Tibial artery (tissue), 4 donors: ENCODE measurements at regions not wholly inside any gene's neighbourhood (a gene's known extent, or its start where the extent isn't known, plus 50 kb on each side); places are given as distances from the start of the nearest gene placed in this dataset.

Experiments used
- DNase-seq, 2 donors: peaks; one replicate each; pipeline ENCODE4 v3.0.0-alpha.2; 2019
- H3K27ac ChIP-seq, 2 donors: fragments of 200-600 bp; sonication (generic) in 1 of 2; 1 replicate in 1 of 2; 2 replicates in 1 of 2; pipeline ENCODE4 v1.5.1; 2018 to 2019; ENCODE audit warnings: mild to moderate bottlenecking in 1 of 2
- H3K27me3 ChIP-seq, 2 donors: fragments of 200-600 bp; sonication (generic) in 1 of 2; one replicate each; pipeline versions ENCODE4 v1.5.1 to v1.6.0; 2016 to 2019
- H3K36me3 ChIP-seq, 3 donors: fragments of 200-600 bp; sonication (generic) in 2 of 3; one replicate each; pipeline ENCODE4 v1.5.1; 2016 to 2019; ENCODE audit warnings: mild to moderate bottlenecking in 2 of 3
- H3K4me1 ChIP-seq, 4 donors: fragments of 200-600 bp; sonication (generic) in 2 of 4; 1 replicate in 3 of 4; 2 replicates in 1 of 4; pipeline ENCODE4 v1.5.1; 2016 to 2019
- H3K4me3 ChIP-seq, 2 donors: fragments of 200-600 bp; sonication (generic) in 1 of 2; 1 replicate in 1 of 2; 2 replicates in 1 of 2; pipeline ENCODE4 v1.5.1; 2018 to 2019; ENCODE audit warnings: mild to moderate bottlenecking in 2 of 2
- H3K9me3 ChIP-seq, 3 donors: fragments of 200-600 bp; sonication (generic) in 1 of 3; one replicate each; pipeline ENCODE4 v1.5.1; 2016 to 2019
- intact Hi-C: fragments of 100-400 bp; cut with DNase I; formaldehyde crosslinking; loops from one replicate; pipeline ENCODE4 v1.15.0; 2023; ENCODE audit warnings: low total_unique reads
- TF ChIP-seq, protein P1 (sequence below), 2 experiments: fragments of 200-600 bp in 1 of 2; fragments of 450-650 bp in 1 of 2; IDR thresholded peaks; one replicate each; pipeline ENCODE4 v1.5.1; 2017 to 2019; ENCODE audit warnings: antibody characterized with exemption in 2 of 2, mild to moderate bottlenecking in 1 of 2, moderate library complexity in 1 of 2

DNA sequence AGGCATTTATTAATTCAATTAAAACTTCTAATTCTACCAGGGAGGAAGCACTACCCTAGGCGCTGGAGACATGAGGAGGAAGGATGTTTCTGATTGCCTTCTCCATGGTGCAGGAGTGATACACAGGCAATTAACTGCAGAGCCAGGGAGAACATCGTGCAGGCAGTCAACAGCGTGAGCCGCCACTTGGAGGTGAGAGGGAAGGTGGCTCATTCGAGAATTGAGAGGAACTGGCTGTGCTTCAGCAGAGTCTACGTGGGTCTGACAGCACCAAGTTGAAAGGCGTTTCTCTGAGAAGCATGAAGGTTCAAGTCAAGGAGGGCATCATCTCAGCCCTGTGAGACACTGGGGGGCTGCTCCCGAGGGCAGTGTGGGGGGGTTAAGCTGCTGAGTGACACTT is 388.7 kb upstream of the MYT1L start:
- TF ChIP-seq, protein P1, sequence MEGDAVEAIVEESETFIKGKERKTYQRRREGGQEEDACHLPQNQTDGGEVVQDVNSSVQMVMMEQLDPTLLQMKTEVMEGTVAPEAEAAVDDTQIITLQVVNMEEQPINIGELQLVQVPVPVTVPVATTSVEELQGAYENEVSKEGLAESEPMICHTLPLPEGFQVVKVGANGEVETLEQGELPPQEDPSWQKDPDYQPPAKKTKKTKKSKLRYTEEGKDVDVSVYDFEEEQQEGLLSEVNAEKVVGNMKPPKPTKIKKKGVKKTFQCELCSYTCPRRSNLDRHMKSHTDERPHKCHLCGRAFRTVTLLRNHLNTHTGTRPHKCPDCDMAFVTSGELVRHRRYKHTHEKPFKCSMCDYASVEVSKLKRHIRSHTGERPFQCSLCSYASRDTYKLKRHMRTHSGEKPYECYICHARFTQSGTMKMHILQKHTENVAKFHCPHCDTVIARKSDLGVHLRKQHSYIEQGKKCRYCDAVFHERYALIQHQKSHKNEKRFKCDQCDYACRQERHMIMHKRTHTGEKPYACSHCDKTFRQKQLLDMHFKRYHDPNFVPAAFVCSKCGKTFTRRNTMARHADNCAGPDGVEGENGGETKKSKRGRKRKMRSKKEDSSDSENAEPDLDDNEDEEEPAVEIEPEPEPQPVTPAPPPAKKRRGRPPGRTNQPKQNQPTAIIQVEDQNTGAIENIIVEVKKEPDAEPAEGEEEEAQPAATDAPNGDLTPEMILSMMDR (IDR thresholded peaks at IDR 0.05): no peak
- H3K4me1 ChIP-seq: no peaks in the 10 kb centered on the region
- no peak overlapping the region for H3K4me3 ChIP-seq
- intact Hi-C loops: no loop called here
- no peaks in the 10 kb centered on the region for H3K27me3 ChIP-seq
- no peaks in the 10 kb centered on the region for H3K36me3 ChIP-seq
- H3K9me3 ChIP-seq: no peaks in the 10 kb centered on the region
- H3K27ac ChIP-seq: no peak overlapping the region
- DNase-seq: no peak

GRCh38 chr2:2719015-2719414 is 387.9 kb upstream of the MYT1L start:
- H3K27ac ChIP-seq: no peak overlapping the region
- no peaks in the 10 kb centered on the region for H3K36me3 ChIP-seq
- H3K9me3 ChIP-seq: no peaks in the 10 kb centered on the region
- H3K27me3 ChIP-seq: no peaks in the 10 kb centered on the region
- no peaks in the 10 kb centered on the region for H3K4me1 ChIP-seq
- intact Hi-C loops: no loop called here
- TF ChIP-seq, protein P1 (IDR thresholded peaks at IDR 0.05): no peak
- no peak overlapping the region for H3K4me3 ChIP-seq
- no peak for DNase-seq

GRCh38 chr2:2717406-2717805 is 386.3 kb upstream of the MYT1L start:
- Histone ChIP-seq H3K9me3 (no peaks in the 10 kb centered on the region), H3K4me3 (no peak overlapping the region), H3K27ac (no peak overlapping the region), H3K4me1 (no peaks in the 10 kb centered on the region), H3K27me3 (no peaks in the 10 kb centered on the region), H3K36me3 (no peaks in the 10 kb centered on the region)
- DNase-seq: no peak
- TF ChIP-seq, protein P1 (IDR thresholded peaks at IDR 0.05): no peak
- intact Hi-C loops: no loop called here

- TF ChIP-seq, protein P1 (IDR thresholded peaks at IDR 0.05): no peak
- intact Hi-C loops: no loop called here
- DNase-seq: no peak
Measured at GRCh38 chr2:2716771-2717170, 385.7 kb upstream of the MYT1L start.

GRCh38 chr2:2715036-2715818 is 384.2 kb upstream of the MYT1L start:
- no peak for DNase-seq
- Histone ChIP-seq H3K4me3 (no peak overlapping the region), H3K4me1 (no peaks in the 10 kb centered on the region), H3K27me3 (no peaks in the 10 kb centered on the region), H3K9me3 (no peaks in the 10 kb centered on the region), H3K27ac (no peak overlapping the region), H3K36me3 (no peaks in the 10 kb centered on the region)
- intact Hi-C loops: no loop called here
- TF ChIP-seq, protein P1 (IDR thresholded peaks at IDR 0.05): no peak

More at GRCh38 chr2:2716771-2717170, 385.7 kb upstream of the MYT1L start:
- Histone ChIP-seq H3K4me3 (no peak overlapping the region), H3K27me3 (no peaks in the 10 kb centered on the region), H3K9me3 (no peaks in the 10 kb centered on the region), H3K4me1 (no peaks in the 10 kb centered on the region), H3K27ac (no peak overlapping the region), H3K36me3 (no peaks in the 10 kb centered on the region)
